ENCODE measurements at regions not wholly inside any gene's neighbourhood (a gene's known extent, or its start where the extent isn't known, plus 50 kb on each side); places are given as distances from the start of the nearest gene placed in this dataset.

GRCh38 chr9:95810133-95810532 is 65.4 kb upstream of the ERCC6L2 start:
- H3K36me3 ChIP-seq (ENCODE audit: control insufficient read depth in 1 of 2, insufficient read depth in 2 of 2, low read length in 2 of 2): no peaks in the 10 kb centered on the region
- no peak overlapping the region for H3K9ac ChIP-seq (ENCODE audit: low read depth in 1 of 2, low read length in 2 of 2)
- H3K4me3 ChIP-seq (ENCODE audit: low read depth in 1 of 2, low read length in 2 of 2): no peak overlapping the region
- H3K27ac ChIP-seq (ENCODE audit: low read depth, low read length): no peak overlapping the region
- H3K4me1 ChIP-seq (ENCODE audit: control insufficient read depth in 1 of 2, insufficient read depth in 2 of 2, low read length in 2 of 2): peaks cover 0 to 3% of the 10 kb centered on the region in 2 donors
- no peaks in the 10 kb centered on the region for H3K27me3 ChIP-seq (ENCODE audit: control insufficient read depth in 1 of 2, insufficient read depth in 2 of 2, low read length in 2 of 2)
- H3K9me3 ChIP-seq (ENCODE audit: control insufficient read depth in 1 of 2, low read length in 2 of 2): no peaks in the 10 kb centered on the region

- Histone ChIP-seq H3K27ac (ENCODE audit: low read depth, low read length) (no peak overlapping the region), H3K4me3 (ENCODE audit: low read depth in 1 of 2, low read length in 2 of 2) (no peak overlapping the region), H3K4me1 (ENCODE audit: control insufficient read depth in 1 of 2, insufficient read depth in 2 of 2, low read length in 2 of 2) (peaks cover 0 to 3% of the 10 kb centered on the region in 2 donors), H3K36me3 (ENCODE audit: control insufficient read depth in 1 of 2, insufficient read depth in 2 of 2, low read length in 2 of 2) (no peaks in the 10 kb centered on the region), H3K27me3 (ENCODE audit: control insufficient read depth in 1 of 2, insufficient read depth in 2 of 2, low read length in 2 of 2) (no peaks in the 10 kb centered on the region), H3K9me3 (ENCODE audit: control insufficient read depth in 1 of 2, low read length in 2 of 2) (no peaks in the 10 kb centered on the region), H3K9ac (ENCODE audit: low read depth in 1 of 2, low read length in 2 of 2) (no peak overlapping the region)
These were observed 65.8 kb upstream of the ERCC6L2 start for GRCh38 chr9:95809686-95810085.

- Histone ChIP-seq H3K9ac (ENCODE audit: low read depth in 1 of 2, low read length in 2 of 2) (no peak overlapping the region), H3K36me3 (ENCODE audit: control insufficient read depth in 1 of 2, insufficient read depth in 2 of 2, low read length in 2 of 2) (no peaks in the 10 kb centered on the region), H3K4me3 (ENCODE audit: low read depth in 1 of 2, low read length in 2 of 2) (no peak overlapping the region), H3K27me3 (ENCODE audit: control insufficient read depth in 1 of 2, insufficient read depth in 2 of 2, low read length in 2 of 2) (no peaks in the 10 kb centered on the region), H3K9me3 (ENCODE audit: control insufficient read depth in 1 of 2, low read length in 2 of 2) (no peaks in the 10 kb centered on the region), H3K27ac (ENCODE audit: low read depth, low read length) (no peak overlapping the region), H3K4me1 (ENCODE audit: control insufficient read depth in 1 of 2, insufficient read depth in 2 of 2, low read length in 2 of 2) (peaks cover 0 to 3% of the 10 kb centered on the region in 2 donors)
These were observed 67.5 kb upstream of the ERCC6L2 start for GRCh38 chr9:95808011-95808410.

- Histone ChIP-seq H3K36me3 (ENCODE audit: control insufficient read depth in 1 of 2, insufficient read depth in 2 of 2, low read length in 2 of 2) (no peaks in the 10 kb centered on the region), H3K4me3 (ENCODE audit: low read depth in 1 of 2, low read length in 2 of 2) (no peak overlapping the region), H3K9ac (ENCODE audit: low read depth in 1 of 2, low read length in 2 of 2) (no peak overlapping the region), H3K27me3 (ENCODE audit: control insufficient read depth in 1 of 2, insufficient read depth in 2 of 2, low read length in 2 of 2) (no peaks in the 10 kb centered on the region), H3K27ac (ENCODE audit: low read depth, low read length) (no peak overlapping the region), H3K4me1 (ENCODE audit: control insufficient read depth in 1 of 2, insufficient read depth in 2 of 2, low read length in 2 of 2) (peaks cover 0 to 3% of the 10 kb centered on the region in 2 donors), H3K9me3 (ENCODE audit: control insufficient read depth in 1 of 2, low read length in 2 of 2) (no peaks in the 10 kb centered on the region)
These were observed 68.1 kb upstream of the ERCC6L2 start for GRCh38 chr9:95807326-95807947.

- Histone ChIP-seq H3K36me3 (ENCODE audit: control insufficient read depth in 1 of 2, insufficient read depth in 2 of 2, low read length in 2 of 2) (no peaks in the 10 kb centered on the region), H3K27me3 (ENCODE audit: control insufficient read depth in 1 of 2, insufficient read depth in 2 of 2, low read length in 2 of 2) (no peaks in the 10 kb centered on the region), H3K27ac (ENCODE audit: low read depth, low read length) (no peak overlapping the region), H3K9me3 (ENCODE audit: control insufficient read depth in 1 of 2, low read length in 2 of 2) (no peaks in the 10 kb centered on the region), H3K4me1 (ENCODE audit: control insufficient read depth in 1 of 2, insufficient read depth in 2 of 2, low read length in 2 of 2) (peaks cover 0 to 3% of the 10 kb centered on the region in 2 donors), H3K9ac (ENCODE audit: low read depth in 1 of 2, low read length in 2 of 2) (no peak overlapping the region), H3K4me3 (ENCODE audit: low read depth in 1 of 2, low read length in 2 of 2) (no peak overlapping the region)
These were observed 72.3 kb upstream of the ERCC6L2 start for GRCh38 chr9:95803197-95803596.

- no peak overlapping the region for H3K4me3 ChIP-seq (ENCODE audit: low read depth in 1 of 2, low read length in 2 of 2)
- H3K27ac ChIP-seq (ENCODE audit: low read depth, low read length): no peak overlapping the region
- H3K27me3 ChIP-seq (ENCODE audit: control insufficient read depth in 1 of 2, insufficient read depth in 2 of 2, low read length in 2 of 2): no peaks in the 10 kb centered on the region
- no peak overlapping the region for H3K9ac ChIP-seq (ENCODE audit: low read depth in 1 of 2, low read length in 2 of 2)
- H3K36me3 ChIP-seq (ENCODE audit: control insufficient read depth in 1 of 2, insufficient read depth in 2 of 2, low read length in 2 of 2): no peaks in the 10 kb centered on the region
- no peaks in the 10 kb centered on the region for H3K9me3 ChIP-seq (ENCODE audit: control insufficient read depth in 1 of 2, low read length in 2 of 2)
- H3K4me1 ChIP-seq (ENCODE audit: control insufficient read depth in 1 of 2, insufficient read depth in 2 of 2, low read length in 2 of 2): no peaks in the 10 kb centered on the region
These were observed 73.7 kb upstream of the ERCC6L2 start for GRCh38 chr9:95801797-95802196.

- H3K9me3 ChIP-seq (ENCODE audit: control insufficient read depth in 1 of 2, low read length in 2 of 2): no peaks in the 10 kb centered on the region
- H3K36me3 ChIP-seq (ENCODE audit: control insufficient read depth in 1 of 2, insufficient read depth in 2 of 2, low read length in 2 of 2): no peaks in the 10 kb centered on the region
- H3K27me3 ChIP-seq (ENCODE audit: control insufficient read depth in 1 of 2, insufficient read depth in 2 of 2, low read length in 2 of 2): no peaks in the 10 kb centered on the region
- no peaks in the 10 kb centered on the region for H3K4me1 ChIP-seq (ENCODE audit: control insufficient read depth in 1 of 2, insufficient read depth in 2 of 2, low read length in 2 of 2)
- no peak overlapping the region for H3K9ac ChIP-seq (ENCODE audit: low read depth in 1 of 2, low read length in 2 of 2)
- no peak overlapping the region for H3K4me3 ChIP-seq (ENCODE audit: low read depth in 1 of 2, low read length in 2 of 2)
- H3K27ac ChIP-seq (ENCODE audit: low read depth, low read length): no peak overlapping the region
These were observed 79.5 kb upstream of the ERCC6L2 start for GRCh38 chr9:95796029-95796428.

- H3K4me1 ChIP-seq (ENCODE audit: control insufficient read depth in 1 of 2, insufficient read depth in 2 of 2, low read length in 2 of 2): no peaks in the 10 kb centered on the region
- H3K9ac ChIP-seq (ENCODE audit: low read depth in 1 of 2, low read length in 2 of 2): no peak overlapping the region
- no peaks in the 10 kb centered on the region for H3K36me3 ChIP-seq (ENCODE audit: control insufficient read depth in 1 of 2, insufficient read depth in 2 of 2, low read length in 2 of 2)
- no peak overlapping the region for H3K4me3 ChIP-seq (ENCODE audit: low read depth in 1 of 2, low read length in 2 of 2)
- H3K27ac ChIP-seq (ENCODE audit: low read depth, low read length): no peak overlapping the region
- no peaks in the 10 kb centered on the region for H3K9me3 ChIP-seq (ENCODE audit: control insufficient read depth in 1 of 2, low read length in 2 of 2)
- no peaks in the 10 kb centered on the region for H3K27me3 ChIP-seq (ENCODE audit: control insufficient read depth in 1 of 2, insufficient read depth in 2 of 2, low read length in 2 of 2)
These were observed 81.3 kb upstream of the ERCC6L2 start for GRCh38 chr9:95793924-95794828.

GRCh38 chr9:95791695-95792094 is 83.8 kb upstream of the ERCC6L2 start:
- Histone ChIP-seq H3K36me3 (ENCODE audit: control insufficient read depth in 1 of 2, insufficient read depth in 2 of 2, low read length in 2 of 2) (no peaks in the 10 kb centered on the region), H3K27ac (ENCODE audit: low read depth, low read length) (no peak overlapping the region), H3K9me3 (ENCODE audit: control insufficient read depth in 1 of 2, low read length in 2 of 2) (no peaks in the 10 kb centered on the region), H3K9ac (ENCODE audit: low read depth in 1 of 2, low read length in 2 of 2) (no peak overlapping the region), H3K4me1 (ENCODE audit: control insufficient read depth in 1 of 2, insufficient read depth in 2 of 2, low read length in 2 of 2) (no peaks in the 10 kb centered on the region), H3K27me3 (ENCODE audit: control insufficient read depth in 1 of 2, insufficient read depth in 2 of 2, low read length in 2 of 2) (no peaks in the 10 kb centered on the region), H3K4me3 (ENCODE audit: low read depth in 1 of 2, low read length in 2 of 2) (no peak overlapping the region)

- H3K4me1 ChIP-seq (ENCODE audit: control insufficient read depth in 1 of 2, insufficient read depth in 2 of 2, low read length in 2 of 2): no peaks in the 10 kb centered on the region
- H3K4me3 ChIP-seq (ENCODE audit: low read depth in 1 of 2, low read length in 2 of 2): no peak overlapping the region
- H3K9ac ChIP-seq (ENCODE audit: low read depth in 1 of 2, low read length in 2 of 2): no peak overlapping the region
- no peaks in the 10 kb centered on the region for H3K36me3 ChIP-seq (ENCODE audit: control insufficient read depth in 1 of 2, insufficient read depth in 2 of 2, low read length in 2 of 2)
- no peaks in the 10 kb centered on the region for H3K9me3 ChIP-seq (ENCODE audit: control insufficient read depth in 1 of 2, low read length in 2 of 2)
- H3K27me3 ChIP-seq (ENCODE audit: control insufficient read depth in 1 of 2, insufficient read depth in 2 of 2, low read length in 2 of 2): no peaks in the 10 kb centered on the region
- H3K27ac ChIP-seq (ENCODE audit: low read depth, low read length): no peak overlapping the region
These were observed 84.2 kb upstream of the ERCC6L2 start for GRCh38 chr9:95791286-95791685.
